CD14-positive monocyte (primary cell): ENCODE measurements at regions not wholly inside any gene's neighbourhood (a gene's known extent, or its start where the extent isn't known, plus 50 kb on each side); places are given as distances from the start of the nearest gene placed in this dataset.

Source experiments
- DNase-seq, 3 donors: peaks; one replicate each; pipeline ENCODE4 v3.0.0-alpha.2; 2011 to 2022
- H2AFZ ChIP-seq: 2 replicates; pipeline ENCODE4 v1.6.0; 2012; ENCODE audit warnings: mild to moderate bottlenecking, low read depth, low read length, inconsistent platforms; ENCODE audit not compliant: insufficient read depth, poor library complexity, severe bottlenecking
- H3K27ac ChIP-seq, 2 donors: 1 replicate in 1 of 2; 2 replicates in 1 of 2; pipeline ENCODE4 v1.5.1; 2012 to 2013; ENCODE audit warnings: low read length in 2 of 2, control low read depth in 1 of 2, inconsistent platforms in 1 of 2, low read depth in 1 of 2, mild to moderate bottlenecking in 1 of 2
- H3K27me3 ChIP-seq, 2 donors: one replicate each; pipeline versions ENCODE4 v1.6.0 to v1.6.1; 2011 to 2013; ENCODE audit warnings: low read length in 2 of 2; ENCODE audit not compliant: control insufficient read depth in 2 of 2, insufficient read depth in 2 of 2
- H3K36me3 ChIP-seq, 2 donors: replicated peaks in 1 of 2; 1 replicate in 1 of 2; 2 replicates in 1 of 2; pipeline versions ENCODE4 v1.5.1 to v1.6.1; 2012 to 2013; ENCODE audit warnings: low read length in 2 of 2, control low read depth in 1 of 2, inconsistent platforms in 1 of 2, mild to moderate bottlenecking in 1 of 2; ENCODE audit not compliant: insufficient read depth in 2 of 2, control insufficient read depth in 1 of 2
- H3K4me1 ChIP-seq, 2 donors: 1 replicate in 1 of 2; 2 replicates in 1 of 2; pipeline versions ENCODE4 v1.5.1 to v1.6.1; 2012 to 2013; ENCODE audit warnings: low read length in 2 of 2, control low read depth in 1 of 2, inconsistent platforms in 1 of 2, mild to moderate bottlenecking in 1 of 2, moderate library complexity in 1 of 2; ENCODE audit not compliant: insufficient read depth in 2 of 2, control insufficient read depth in 1 of 2
- H3K4me2 ChIP-seq: replicated peaks from 2 replicates; pipeline ENCODE3; 2012; ENCODE audit warnings: low read length, moderate library complexity, mild to moderate bottlenecking; ENCODE audit not compliant: poor library complexity, severe bottlenecking; ENCODE audit errors: extremely low read depth
- H3K4me3 ChIP-seq, 3 experiments: fragments of 200-600 bp in 1 of 3; sonication (generic) in 1 of 3; replicated peaks in 1 of 3; 1 replicate in 2 of 3; 2 replicates in 1 of 3; pipeline ENCODE4 v1.5.1; 2011 to 2013; ENCODE audit warnings: low read length in 3 of 3, mild to moderate bottlenecking in 3 of 3, control low read depth in 2 of 3, low read depth in 2 of 3, inconsistent platforms in 1 of 3, moderate library complexity in 1 of 3
- H3K79me2 ChIP-seq: 2 replicates; pipeline ENCODE4 v1.6.0; 2012; ENCODE audit warnings: mild to moderate bottlenecking, control low read depth, inconsistent platforms, low read length, moderate library complexity; ENCODE audit not compliant: insufficient read depth
- H3K9ac ChIP-seq: 2 replicates; pipeline ENCODE4 v1.6.0; 2017; ENCODE audit warnings: low read length, mild to moderate bottlenecking; ENCODE audit not compliant: insufficient read depth, poor library complexity, severe bottlenecking
- H3K9me3 ChIP-seq, 2 donors: replicated peaks in 1 of 2; 1 replicate in 1 of 2; 2 replicates in 1 of 2; pipeline versions ENCODE4 v1.5.1 to v1.6.1; 2012 to 2013; ENCODE audit warnings: low read length in 2 of 2, control low read depth in 1 of 2; ENCODE audit not compliant: control insufficient read depth in 1 of 2, insufficient read depth in 1 of 2
- H4K20me1 ChIP-seq: 2 replicates; pipeline ENCODE4 v1.6.0; 2012; ENCODE audit warnings: mild to moderate bottlenecking, low read length, control low read depth, moderate library complexity; ENCODE audit not compliant: insufficient read depth
- H3K27ac Mint-ChIP-seq, 7 donors: one replicate each; pipeline ENCODE4 v1.8.0; 2020; ENCODE audit warnings: mild to moderate bottlenecking in 7 of 7, mixed read lengths in 7 of 7, moderate library complexity in 6 of 7, inconsistent platforms in 2 of 7
- H3K27me3 Mint-ChIP-seq, 3 donors: one replicate each; pipeline ENCODE4 v1.8.0; 2021 to 2022; ENCODE audit warnings: low read depth in 3 of 3, mild to moderate bottlenecking in 3 of 3, mixed read lengths in 3 of 3, moderate library complexity in 3 of 3, inconsistent platforms in 1 of 3
- H3K36me3 Mint-ChIP-seq, 2 donors: one replicate each; pipeline ENCODE4 v1.8.0; 2020; ENCODE audit warnings: mixed read lengths in 2 of 2, inconsistent platforms in 1 of 2, mild to moderate bottlenecking in 1 of 2
- H3K4me1 Mint-ChIP-seq: one replicate; pipeline ENCODE4 v1.8.0; 2020; ENCODE audit warnings: mild to moderate bottlenecking, mixed read lengths
- H3K4me3 Mint-ChIP-seq, 2 donors: one replicate each; pipeline ENCODE4 v1.8.0; 2020; ENCODE audit warnings: mild to moderate bottlenecking in 2 of 2, mixed read lengths in 2 of 2, moderate library complexity in 1 of 2
- H3K9me3 Mint-ChIP-seq, 7 donors: one replicate each; pipeline ENCODE4 v1.8.0; 2020 to 2022; ENCODE audit warnings: mixed read lengths in 7 of 7, mild to moderate bottlenecking in 6 of 7, moderate library complexity in 6 of 7, inconsistent platforms in 2 of 7
- CTCF ChIP-seq: fragments of 200-600 bp; IDR thresholded peaks from one replicate; pipeline ENCODE4 v1.8.0; 2022; ENCODE audit warnings: antibody characterized with exemption, mild to moderate bottlenecking
- WGBS: methylation state at CpG from one replicate; pipeline ENCODE4 v1.1.5; 2013; ENCODE audit warnings: missing lambda C conversion rate; ENCODE audit not compliant: insufficient coverage; 5-methylcytosine and 5-hydroxymethylcytosine counted together
- intact Hi-C, 2 donors: fragments of 100-400 bp; cut with micrococcal nuclease; formaldehyde crosslinking; loops; one replicate each; pipeline versions ENCODE4 v1.15.0 to v1.15.1; 2023

GRCh38 chr4:98778206-98778605, 119.8 kb upstream of the TSPAN5 start:
- DNase-seq: no peak
- Histone ChIP-seq H3K36me3 (no peaks in the 10 kb centered on the region), H3K79me2 (no peaks in the 10 kb centered on the region), H3K4me2 (no peak overlapping the region), H4K20me1 (no peaks in the 10 kb centered on the region), H3K27ac (no peak overlapping the region), H2AFZ (no peak overlapping the region), H3K9me3 (peaks cover 0 to 13% of the 10 kb centered on the region in 2 donors), H3K4me3 (no peak overlapping the region), H3K27me3 (no peaks in the 10 kb centered on the region), H3K9ac (no peak overlapping the region), H3K4me1 (no peaks in the 10 kb centered on the region)
- intact Hi-C loops: no loop called here
- no peak overlapping the region for H3K27ac Mint-ChIP-seq
- H3K4me3 Mint-ChIP-seq: no peak overlapping the region
- no peaks in the 10 kb centered on the region for H3K36me3 Mint-ChIP-seq
- TF ChIP-seq CTCF: no peak
- no CpG with 5 or more reads among the region's 4 CpGs for WGBS
- no peaks in the 10 kb centered on the region for H3K4me1 Mint-ChIP-seq
- H3K27me3 Mint-ChIP-seq: peaks cover 1 to 2% (median 1%) of the 10 kb centered on the region in 3 donors
- peaks cover 0 to 11% (median 8%) of the 10 kb centered on the region in 7 donors for H3K9me3 Mint-ChIP-seq

GRCh38 chr4:98775672-98776071, 117.3 kb upstream of the TSPAN5 start:
- Histone ChIP-seq H3K4me2 (no peak overlapping the region), H3K36me3 (no peaks in the 10 kb centered on the region), H3K9me3 (peaks cover 0 to 13% of the 10 kb centered on the region in 2 donors), H3K4me1 (no peaks in the 10 kb centered on the region), H3K4me3 (no peak overlapping the region), H2AFZ (no peak overlapping the region), H3K27me3 (no peaks in the 10 kb centered on the region), H3K27ac (no peak overlapping the region), H3K9ac (no peak overlapping the region), H3K79me2 (no peaks in the 10 kb centered on the region), H4K20me1 (no peaks in the 10 kb centered on the region)
- no peak for DNase-seq
- peaks cover 0 to 11% (median 8%) of the 10 kb centered on the region in 7 donors for H3K9me3 Mint-ChIP-seq
- H3K27ac Mint-ChIP-seq: no peak overlapping the region
- TF ChIP-seq CTCF: no peak
- peaks cover 1 to 3% (median 3%) of the 10 kb centered on the region in 3 donors for H3K27me3 Mint-ChIP-seq
- no peaks in the 10 kb centered on the region for H3K36me3 Mint-ChIP-seq
- intact Hi-C loops: no loop called here
- WGBS: 100% methylated on average over 1 of the region's 2 CpGs
- no peak overlapping the region for H3K4me3 Mint-ChIP-seq
- H3K4me1 Mint-ChIP-seq: no peaks in the 10 kb centered on the region
